Activated T-helper 1 cell treated with anti-CD3 and anti-CD28 coated beads, Interleukin-12 subunit alpha, Interleukin-12 subunit beta, Interleukin-2, Interleukin-4 antibody, amounts not matched to agents 30 ng/mL and 10 ng/mL and 1 ng/mL, durations not matched to agents 14 hours and 24 hours and 36 hours (primary cell): ENCODE measurements at regions not wholly inside any gene's neighbourhood (a gene's known extent, or its start where the extent isn't known, plus 50 kb on each side); places are given as distances from the start of the nearest gene placed in this dataset.
"Not testable (repeated sequence)": the region's sequence is repeated elsewhere in the genome, so short reads cannot be mapped to it uniquely, and the experiment has no call there.

Experiments
- DNase-seq: peaks from one replicate; pipeline ENCODE4 v3.0.0; 2021; ENCODE audit warnings: low spot score
- H3K27ac Mint-ChIP-seq: one replicate; pipeline ENCODE4 v1.8.0; 2021; ENCODE audit warnings: mild to moderate bottlenecking, mixed read lengths
- H3K27me3 Mint-ChIP-seq: one replicate; pipeline ENCODE4 v1.8.0; 2022; ENCODE audit warnings: mild to moderate bottlenecking, moderate library complexity, mixed read lengths; ENCODE audit not compliant: insufficient read depth
- H3K36me3 Mint-ChIP-seq: one replicate; pipeline ENCODE4 v1.8.0; 2021; ENCODE audit warnings: low read depth, mixed read lengths
- H3K4me1 Mint-ChIP-seq: one replicate; pipeline ENCODE4 v1.8.0; 2021; ENCODE audit warnings: low read depth, mixed read lengths
- H3K4me3 Mint-ChIP-seq: one replicate; pipeline ENCODE4 v1.8.0; 2021; ENCODE audit warnings: mild to moderate bottlenecking, moderate library complexity, mixed read lengths
- H3K9me3 Mint-ChIP-seq: one replicate; pipeline ENCODE4 v1.8.0; 2021; ENCODE audit warnings: mixed read lengths
- intact Hi-C: fragments of 100-400 bp; cut with micrococcal nuclease; formaldehyde crosslinking; loops from one replicate; pipeline ENCODE4 v1.15.1; 2024

GRCh38 chr6:1210631-1211030 lies 101.3 kb upstream of the FOXQ1 start:
- intact Hi-C loops, DNase-seq, H3K36me3 Mint-ChIP-seq, H3K4me3 Mint-ChIP-seq, H3K9me3 Mint-ChIP-seq, H3K4me1 Mint-ChIP-seq, H3K27ac Mint-ChIP-seq: not testable (repeated sequence)
- H3K27me3 Mint-ChIP-seq, result peaks cover 11% of the 10 kb centered on the region

- H3K27me3 Mint-ChIP-seq, result peaks cover 6% of the 10 kb centered on the region
- DNase-seq, result no peak
- intact Hi-C loops, result no loop called here
- H3K27ac Mint-ChIP-seq, result no peak overlapping the region
- no peak overlapping the region for H3K4me3 Mint-ChIP-seq
- H3K9me3 Mint-ChIP-seq, result no peaks in the 10 kb centered on the region
- H3K4me1 Mint-ChIP-seq, result no peaks in the 10 kb centered on the region
- H3K36me3 Mint-ChIP-seq, result no peaks in the 10 kb centered on the region
Measured at GRCh38 chr6:1208876-1209275, 103.0 kb upstream of the FOXQ1 start.

GRCh38 chr6:1203546-1203945 lies 108.4 kb upstream of the FOXQ1 start:
- Mint-ChIP-seq H3K4me3 (no peak overlapping the region), H3K4me1 (no peaks in the 10 kb centered on the region), H3K27me3 (peaks cover 2% of the 10 kb centered on the region), H3K36me3 (no peaks in the 10 kb centered on the region), H3K27ac (no peak overlapping the region), H3K9me3 (no peaks in the 10 kb centered on the region)
- intact Hi-C loops, result no loop called here
- no peak for DNase-seq

GRCh38 chr6:1202201-1202600 lies 109.7 kb upstream of the FOXQ1 start:
- Mint-ChIP-seq H3K4me1 (no peaks in the 10 kb centered on the region), H3K27me3 (no peaks in the 10 kb centered on the region), H3K36me3 (no peaks in the 10 kb centered on the region), H3K27ac (no peak overlapping the region), H3K9me3 (no peaks in the 10 kb centered on the region), H3K4me3 (no peak overlapping the region)
- intact Hi-C loops, result no loop called here
- no peak for DNase-seq

- no peaks in the 10 kb centered on the region for H3K27me3 Mint-ChIP-seq
- H3K9me3 Mint-ChIP-seq, result no peaks in the 10 kb centered on the region
- intact Hi-C loops, result no loop called here
- no peak overlapping the region for H3K4me3 Mint-ChIP-seq
- no peak overlapping the region for H3K27ac Mint-ChIP-seq
- no peaks in the 10 kb centered on the region for H3K4me1 Mint-ChIP-seq
- no peaks in the 10 kb centered on the region for H3K36me3 Mint-ChIP-seq
- DNase-seq, result no peak
Measured at GRCh38 chr6:1201547-1202200, 110.2 kb upstream of the FOXQ1 start.

GRCh38 chr6:1200409-1201101 lies 111.3 kb upstream of the FOXQ1 start:
- H3K4me1 Mint-ChIP-seq, result no peaks in the 10 kb centered on the region
- H3K9me3 Mint-ChIP-seq, result peaks cover 2% of the 10 kb centered on the region
- no peak for DNase-seq
- H3K36me3 Mint-ChIP-seq, result no peaks in the 10 kb centered on the region
- intact Hi-C loops, result no loop called here
- no peaks in the 10 kb centered on the region for H3K27me3 Mint-ChIP-seq
- H3K4me3 Mint-ChIP-seq, result no peak overlapping the region
- H3K27ac Mint-ChIP-seq, result no peak overlapping the region

GRCh38 chr6:1200081-1200408 lies 111.9 kb upstream of the FOXQ1 start:
- H3K36me3 Mint-ChIP-seq, result no peaks in the 10 kb centered on the region
- H3K27me3 Mint-ChIP-seq, result no peaks in the 10 kb centered on the region
- H3K4me1 Mint-ChIP-seq, result no peaks in the 10 kb centered on the region
- intact Hi-C loops, result no loop called here
- no peak for DNase-seq
- H3K27ac Mint-ChIP-seq, result no peak overlapping the region
- peaks cover 3% of the 10 kb centered on the region for H3K9me3 Mint-ChIP-seq
- H3K4me3 Mint-ChIP-seq, result no peak overlapping the region

- Mint-ChIP-seq H3K27ac (no peak overlapping the region), H3K4me3 (no peak overlapping the region), H3K36me3 (no peaks in the 10 kb centered on the region), H3K27me3 (no peaks in the 10 kb centered on the region), H3K9me3 (peaks cover 12% of the 10 kb centered on the region), H3K4me1 (no peaks in the 10 kb centered on the region)
- DNase-seq, result no peak
- intact Hi-C loops, result no loop called here
Measured at GRCh38 chr6:1197309-1197708, 114.6 kb upstream of the FOXQ1 start.

- H3K27me3 Mint-ChIP-seq, result peaks cover 2% of the 10 kb centered on the region
- H3K9me3 Mint-ChIP-seq, result peaks cover 12% of the 10 kb centered on the region
- intact Hi-C loops, result no loop called here
- H3K27ac Mint-ChIP-seq, result no peak overlapping the region
- no peak overlapping the region for H3K4me3 Mint-ChIP-seq
- DNase-seq, result no peak
- no peaks in the 10 kb centered on the region for H3K36me3 Mint-ChIP-seq
- H3K4me1 Mint-ChIP-seq, result no peaks in the 10 kb centered on the region
Measured at GRCh38 chr6:1191141-1191630, 120.7 kb upstream of the FOXQ1 start.

GRCh38 chr6:1190366-1190765 lies 121.5 kb upstream of the FOXQ1 start:
- DNase-seq, result no peak
- peaks cover 9% of the 10 kb centered on the region for H3K9me3 Mint-ChIP-seq
- intact Hi-C loops, result no loop called here
- no peak overlapping the region for H3K4me3 Mint-ChIP-seq
- H3K4me1 Mint-ChIP-seq, result no peaks in the 10 kb centered on the region
- peaks cover 2% of the 10 kb centered on the region for H3K27me3 Mint-ChIP-seq
- H3K36me3 Mint-ChIP-seq, result no peaks in the 10 kb centered on the region
- H3K27ac Mint-ChIP-seq, result no peak overlapping the region

GRCh38 chr6:1188199-1188598 lies 123.7 kb upstream of the FOXQ1 start:
- intact Hi-C loops, result no loop called here
- Mint-ChIP-seq H3K27ac (no peak overlapping the region), H3K36me3 (no peaks in the 10 kb centered on the region), H3K4me1 (no peaks in the 10 kb centered on the region), H3K9me3 (no peaks in the 10 kb centered on the region), H3K4me3 (no peak overlapping the region), H3K27me3 (peaks cover 2% of the 10 kb centered on the region)
- DNase-seq, result no peak

GRCh38 chr6:1187293-1188131 lies 124.4 kb upstream of the FOXQ1 start:
- H3K27ac Mint-ChIP-seq, result no peak overlapping the region
- no peaks in the 10 kb centered on the region for H3K36me3 Mint-ChIP-seq
- peaks cover 2% of the 10 kb centered on the region for H3K27me3 Mint-ChIP-seq
- no peaks in the 10 kb centered on the region for H3K9me3 Mint-ChIP-seq
- DNase-seq, result no peak
- H3K4me3 Mint-ChIP-seq, result no peak overlapping the region
- intact Hi-C loops, result no loop called here
- no peaks in the 10 kb centered on the region for H3K4me1 Mint-ChIP-seq

GRCh38 chr6:1184318-1184717 lies 127.6 kb upstream of the FOXQ1 start:
- H3K36me3 Mint-ChIP-seq, result no peaks in the 10 kb centered on the region
- H3K27ac Mint-ChIP-seq, result no peak overlapping the region
- H3K4me3 Mint-ChIP-seq, result no peak overlapping the region
- H3K9me3 Mint-ChIP-seq, result no peaks in the 10 kb centered on the region
- peaks cover 2% of the 10 kb centered on the region for H3K27me3 Mint-ChIP-seq
- no peak for DNase-seq
- intact Hi-C loops, result no loop called here
- H3K4me1 Mint-ChIP-seq, result no peaks in the 10 kb centered on the region
